HEK293 (cell line): ENCODE measurements at regions not wholly inside any gene's neighbourhood (a gene's known extent, or its start where the extent isn't known, plus 50 kb on each side); places are given as distances from the start of the nearest gene placed in this dataset.

Experiments
- CTCF ChIA-PET: fragments of 350-600 bp; formaldehyde crosslinking; extraction: SDS; loops from one replicate; lab custom pipeline; 2021; ENCODE audit warnings: antibody characterized with exemption; lab: Yijun Ruan, JAX
- POLR2A ChIA-PET: fragments of 300-600 bp; formaldehyde crosslinking; extraction: SDS; loops from one replicate; lab custom pipeline; 2020; ENCODE audit warnings: antibody characterized with exemption, inconsistent platforms; lab: Yijun Ruan, JAX
- H3K27ac ChIP-seq: fragments of 200-500 bp; sonication (Bioruptor generic); 2 replicates; pipeline ENCODE4 v1.5.1; 2014; ENCODE audit warnings: low read depth, low read length, control low read depth, inconsistent platforms; ENCODE audit errors: extremely low read depth
- H3K36me3 ChIP-seq, 2 experiments: fragments of 200-500 bp in 1 of 2; sonication (Bioruptor generic) in 1 of 2; 1 replicate in 1 of 2; 2 replicates in 1 of 2; pipeline ENCODE4 v1.5.1; 2014 to 2017; ENCODE audit warnings: inconsistent platforms in 2 of 2, low read length in 2 of 2; ENCODE audit not compliant: control insufficient read depth in 2 of 2, insufficient read depth in 1 of 2
- H3K4me1 ChIP-seq: fragments of 200-500 bp; sonication (Bioruptor generic); 2 replicates; pipeline ENCODE4 v1.5.1; 2014; ENCODE audit warnings: mild to moderate bottlenecking, low read length, inconsistent platforms; ENCODE audit not compliant: control insufficient read depth, insufficient read depth
- H3K4me3 ChIP-seq: 2 replicates; pipeline ENCODE4 v1.5.1; 2011; ENCODE audit warnings: low read depth, mild to moderate bottlenecking, control low read depth, low read length, moderate library complexity
- H3K9me3 ChIP-seq: fragments of 200-500 bp; sonication (Bioruptor generic); 2 replicates; pipeline ENCODE4 v1.5.1; 2014; ENCODE audit warnings: low read depth, low read length, inconsistent platforms; ENCODE audit not compliant: control insufficient read depth, insufficient read depth
- EGR2 ChIP-seq: fragments of 450-650 bp; formaldehyde crosslinking; IDR thresholded peaks from 2 replicates; pipeline ENCODE4 v1.5.1; 2016; ENCODE audit warnings: low read depth, missing biosample characterization, missing genetic modification characterization
- GLI4 ChIP-seq: fragments of 450-650 bp; formaldehyde crosslinking; IDR thresholded peaks from 2 replicates; pipeline ENCODE4 v1.5.1; 2016; ENCODE audit warnings: missing biosample characterization, missing genetic modification characterization
- KLF1 ChIP-seq: fragments of 450-650 bp; formaldehyde crosslinking; IDR thresholded peaks from 2 replicates; pipeline ENCODE4 v1.5.1; 2016; ENCODE audit warnings: missing biosample characterization, missing genetic modification characterization
- PRDM10 ChIP-seq: fragments of 450-650 bp; formaldehyde crosslinking; IDR thresholded peaks from 2 replicates; pipeline ENCODE4 v1.5.1; 2016; ENCODE audit warnings: missing biosample characterization, missing genetic modification characterization
- TRIM28 ChIP-seq: IDR thresholded peaks from 2 replicates; pipeline ENCODE4 v1.6.1; 2011; ENCODE audit warnings: low read length, control low read depth, borderline replicate concordance
- ZFP37 ChIP-seq: fragments of 450-650 bp; formaldehyde crosslinking; IDR thresholded peaks from 2 replicates; pipeline ENCODE4 v1.5.1; 2016; ENCODE audit warnings: missing biosample characterization, missing genetic modification characterization
- ZNF114 ChIP-seq: fragments of 450-650 bp; formaldehyde crosslinking; IDR thresholded peaks from 2 replicates; pipeline ENCODE4 v1.5.0; 2017; ENCODE audit warnings: missing biosample characterization, missing genetic modification characterization
- ZNF148 ChIP-seq: fragments of 450-650 bp; formaldehyde crosslinking; IDR thresholded peaks from 2 replicates; pipeline ENCODE4 v1.5.0; 2017; ENCODE audit warnings: missing biosample characterization, missing genetic modification characterization, borderline replicate concordance
- ZNF16 ChIP-seq: fragments of 450-650 bp; formaldehyde crosslinking; IDR thresholded peaks from 2 replicates; pipeline ENCODE4 v1.5.1; 2016; ENCODE audit warnings: low read depth, missing biosample characterization, missing genetic modification characterization
- ZNF214 ChIP-seq: fragments of 450-650 bp; formaldehyde crosslinking; IDR thresholded peaks from 2 replicates; pipeline ENCODE4 v1.5.1; 2017; ENCODE audit warnings: missing biosample characterization, mild to moderate bottlenecking, missing genetic modification characterization, borderline replicate concordance
- ZNF24 ChIP-seq: fragments of 450-650 bp; formaldehyde crosslinking; IDR thresholded peaks from 2 replicates; pipeline ENCODE4 v1.5.1; 2016; ENCODE audit warnings: missing biosample characterization, missing genetic modification characterization
- ZNF26 ChIP-seq: fragments of 450-650 bp; formaldehyde crosslinking; IDR thresholded peaks from 2 replicates; pipeline ENCODE4 v1.5.1; 2016; ENCODE audit warnings: missing biosample characterization, missing genetic modification characterization
- ZNF280D ChIP-seq: fragments of 450-650 bp; formaldehyde crosslinking; IDR thresholded peaks from 2 replicates; pipeline ENCODE4 v1.5.1; 2016; ENCODE audit warnings: missing biosample characterization, missing genetic modification characterization
- ZNF350 ChIP-seq: fragments of 450-650 bp; formaldehyde crosslinking; IDR thresholded peaks from 2 replicates; pipeline ENCODE4 v1.5.0; 2017; ENCODE audit warnings: missing biosample characterization, mild to moderate bottlenecking, missing genetic modification characterization
- ZNF366 ChIP-seq: fragments of 450-650 bp; formaldehyde crosslinking; conservative IDR thresholded peaks from 2 replicates; pipeline ENCODE4 v1.5.1; 2016; ENCODE audit warnings: missing biosample characterization, missing genetic modification characterization
- ZNF37A ChIP-seq: fragments of 450-650 bp; IDR thresholded peaks from 2 replicates; pipeline ENCODE4 v1.5.1; 2018; ENCODE audit warnings: missing biosample characterization, missing genetic modification characterization
- ZNF501 ChIP-seq: fragments of 450-650 bp; formaldehyde crosslinking; IDR thresholded peaks from 2 replicates; pipeline ENCODE4 v1.5.1; 2016; ENCODE audit warnings: missing biosample characterization, missing genetic modification characterization
- ZNF558 ChIP-seq: fragments of 450-650 bp; formaldehyde crosslinking; IDR thresholded peaks from 2 replicates; pipeline ENCODE4 v1.5.1; 2016; ENCODE audit warnings: missing biosample characterization, missing genetic modification characterization
- ZNF560 ChIP-seq: fragments of 450-650 bp; formaldehyde crosslinking; IDR thresholded peaks from 2 replicates; pipeline ENCODE4 v1.5.1; 2017; ENCODE audit warnings: missing biosample characterization, missing genetic modification characterization, borderline replicate concordance
- ZNF645 ChIP-seq: fragments of 450-650 bp; formaldehyde crosslinking; IDR thresholded peaks from 2 replicates; pipeline ENCODE4; 2016; ENCODE audit warnings: missing biosample characterization, missing genetic modification characterization
- ZNF660 ChIP-seq: fragments of 450-650 bp; IDR thresholded peaks from 2 replicates; pipeline ENCODE4 v1.5.1; 2018; ENCODE audit warnings: missing biosample characterization, mild to moderate bottlenecking, missing genetic modification characterization
- ZNF791 ChIP-seq: fragments of 450-650 bp; formaldehyde crosslinking; IDR thresholded peaks from 2 replicates; pipeline ENCODE4 v1.5.1; 2016; ENCODE audit warnings: missing biosample characterization, missing genetic modification characterization
- ZNF837 ChIP-seq: fragments of 450-650 bp; formaldehyde crosslinking; IDR thresholded peaks from 2 replicates; pipeline ENCODE4 v1.5.1; 2016; ENCODE audit warnings: missing biosample characterization, missing genetic modification characterization
- ZSCAN5A ChIP-seq: fragments of 450-650 bp; formaldehyde crosslinking; IDR thresholded peaks from 2 replicates; pipeline ENCODE4 v1.5.1; 2016; ENCODE audit warnings: missing biosample characterization, missing genetic modification characterization

- ChIA-PET CTCF (no interaction called here), POLR2A (no interaction called here)
- Histone ChIP-seq H3K9me3 (no peaks in the 10 kb centered on the region), H3K36me3 (no peaks in the 10 kb centered on the region), H3K4me3 (no peak overlapping the region), H3K4me1 (no peaks in the 10 kb centered on the region), H3K27ac (no peak overlapping the region)
- TF ChIP-seq ZNF16 (tag by site-specific recombination): no peak
- no peak for TF ChIP-seq ZNF501 (tag by site-specific recombination)
- no peak for TF ChIP-seq ZNF560 (tag by site-specific recombination)
- no peak for TF ChIP-seq ZNF837 (tag by site-specific recombination)
- no peak for TF ChIP-seq EGR2
- TF ChIP-seq ZNF26 (tag by site-specific recombination): no peak
- TF ChIP-seq KLF1: no peak
- no peak for TF ChIP-seq ZNF791 (tag by site-specific recombination)
- no peak for TF ChIP-seq ZNF114 (tag by site-specific recombination)
- no peak for TF ChIP-seq ZNF214 (tag by site-specific recombination)
- no peak for TF ChIP-seq ZSCAN5A
Observed at GRCh38 chr1:73711089-73711488, 486.9 kb downstream of the LRRIQ3 start.

- Histone ChIP-seq H3K4me1 (no peaks in the 10 kb centered on the region), H3K27ac (no peak overlapping the region), H3K4me3 (no peak overlapping the region), H3K9me3 (no peaks in the 10 kb centered on the region), H3K36me3 (no peaks in the 10 kb centered on the region)
- ChIA-PET POLR2A (no interaction called here), CTCF (no interaction called here)
- TF ChIP-seq ZNF366 (tag by site-specific recombination) (no peak), ZNF148 (tag by site-specific recombination) (no peak), ZNF280D (tag by site-specific recombination) (no peak), ZNF660 (tag by site-specific recombination) (no peak), GLI4 (tag by site-specific recombination) (no peak), PRDM10 (no peak), ZNF350 (tag by site-specific recombination) (no peak), ZFP37 (tag by site-specific recombination) (no peak), ZNF24 (no peak), ZNF558 (tag by site-specific recombination) (no peak), ZNF645 (tag by site-specific recombination) (no peak), TRIM28 (no peak), ZNF37A (no peak)
Observed at GRCh38 chr1:73701826-73702225, 496.1 kb downstream of the LRRIQ3 start.
